Skeletal muscle satellite cell (primary cell): ENCODE measurements at regions not wholly inside any gene's neighbourhood (a gene's known extent, or its start where the extent isn't known, plus 50 kb on each side); places are given as distances from the start of the nearest gene placed in this dataset.

Source experiments
- H3K27me3 ChIP-seq: 2 replicates; pipeline ENCODE4 v1.7.0; 2013; ENCODE audit warnings: low read length; ENCODE audit not compliant: control insufficient read depth, insufficient read depth
- H3K36me3 ChIP-seq: 2 replicates; pipeline ENCODE4 v1.7.0; 2013; ENCODE audit warnings: mild to moderate bottlenecking, control low read depth, low read length; ENCODE audit not compliant: insufficient read depth
- H3K4me1 ChIP-seq: 2 replicates; pipeline ENCODE4 v1.7.0; 2013; ENCODE audit warnings: low read length; ENCODE audit not compliant: control insufficient read depth, insufficient read depth
- H3K4me2 ChIP-seq: 2 replicates; pipeline ENCODE4 v1.7.0; 2013; ENCODE audit warnings: mild to moderate bottlenecking, low read length
- H3K4me3 ChIP-seq: 2 replicates; pipeline ENCODE4 v1.7.0; 2013; ENCODE audit warnings: low read length
- H3K9ac ChIP-seq: 2 replicates; pipeline ENCODE4 v1.7.0; 2013; ENCODE audit warnings: mild to moderate bottlenecking, low read depth, low read length, moderate library complexity
- H3K9me3 ChIP-seq: replicated peaks from 2 replicates; pipeline ENCODE4 v1.7.0; 2013; ENCODE audit warnings: mild to moderate bottlenecking, control low read depth, low read length

- H3K4me3 ChIP-seq, result peak overlapping the region; percentile 24
- H3K9me3 ChIP-seq, result no peaks in the 10 kb centered on the region
- peaks cover 35% of the 10 kb centered on the region for H3K27me3 ChIP-seq
Observed at GRCh38 chr4:152045807-152046571, 285.2 kb upstream of the GATB start.

GRCh38 chr4:152045449-152045806 lies 284.6 kb upstream of the GATB start:
- Histone ChIP-seq H3K27me3 (peaks cover 35% of the 10 kb centered on the region), H3K4me2 (peak overlapping the region; percentile 44), H3K4me1 (peaks cover 7% of the 10 kb centered on the region), H3K9me3 (no peaks in the 10 kb centered on the region), H3K4me3 (peak overlapping the region; percentile 24), H3K36me3 (no peaks in the 10 kb centered on the region), H3K9ac (no peak overlapping the region)

More at GRCh38 chr4:152045807-152046571, 285.2 kb upstream of the GATB start:
- H3K4me1 ChIP-seq, result peaks cover 7% of the 10 kb centered on the region
- no peak overlapping the region for H3K9ac ChIP-seq
- H3K4me2 ChIP-seq, result peak overlapping the region; percentile 44
- no peaks in the 10 kb centered on the region for H3K36me3 ChIP-seq

DNA sequence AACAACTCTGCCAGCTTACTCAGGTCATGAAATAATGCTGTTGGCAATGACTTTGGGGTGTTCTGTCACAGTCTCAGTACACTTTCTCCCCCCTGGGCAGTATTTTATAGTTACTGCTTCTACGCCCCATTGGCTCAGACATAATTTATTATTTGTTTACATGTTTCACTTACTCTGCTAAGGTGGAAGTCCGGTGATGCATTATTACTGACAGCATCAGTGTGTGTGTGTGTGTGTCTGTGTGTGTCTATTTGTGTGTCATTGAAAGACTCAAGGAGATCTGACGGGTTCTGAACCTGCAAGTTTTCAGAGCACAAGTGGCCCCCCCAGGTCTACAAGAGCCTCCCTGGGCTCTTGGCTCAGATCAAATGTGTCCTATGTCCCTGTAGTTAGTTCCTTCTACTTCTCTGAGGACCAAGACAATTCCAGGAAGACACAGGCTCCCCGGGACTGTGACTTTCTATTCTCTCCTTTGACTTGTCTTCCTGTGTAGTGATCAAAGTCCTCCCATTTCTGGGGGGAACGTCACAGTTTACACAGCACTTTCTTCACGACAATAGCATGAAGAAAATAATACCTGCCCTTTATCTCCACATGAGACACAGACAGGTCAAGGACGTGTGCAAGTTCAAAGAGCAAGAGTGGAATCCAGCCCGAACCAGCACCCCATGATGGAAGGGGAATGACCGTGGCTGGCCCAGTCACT lies 283.7 kb upstream of the GATB start:
- Histone ChIP-seq H3K27me3 (peaks cover 35% of the 10 kb centered on the region), H3K4me3 (no peak overlapping the region), H3K36me3 (no peaks in the 10 kb centered on the region), H3K4me2 (no peak overlapping the region), H3K9me3 (no peaks in the 10 kb centered on the region), H3K4me1 (peaks cover 7% of the 10 kb centered on the region), H3K9ac (no peak overlapping the region)

DNA sequence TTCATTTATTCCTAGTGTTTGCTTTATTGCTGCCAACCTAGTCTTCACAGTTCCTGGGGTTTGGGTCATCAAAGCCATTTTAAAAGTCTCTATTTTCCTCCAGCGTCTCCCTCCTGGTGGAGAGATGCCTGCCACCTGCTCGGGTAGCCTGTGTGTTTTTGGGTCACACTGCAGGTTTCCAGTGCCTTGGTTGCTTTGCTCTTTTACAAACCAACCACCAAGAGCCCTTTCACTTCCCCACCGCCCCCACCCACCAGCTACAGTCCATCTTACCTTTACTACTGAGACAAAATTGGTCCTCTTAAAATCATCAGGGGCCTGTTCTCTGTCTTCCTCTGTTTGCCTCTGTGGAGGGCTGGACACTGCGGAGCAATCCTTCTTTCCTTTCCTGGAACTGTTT lies 280.5 kb upstream of the GATB start:
- H3K4me3 ChIP-seq, result no peak overlapping the region
- peaks cover 7% of the 10 kb centered on the region for H3K4me1 ChIP-seq
- peaks cover 15% of the 10 kb centered on the region for H3K27me3 ChIP-seq
- no peak overlapping the region for H3K9ac ChIP-seq
- no peaks in the 10 kb centered on the region for H3K9me3 ChIP-seq
- H3K4me2 ChIP-seq, result no peak overlapping the region
- no peaks in the 10 kb centered on the region for H3K36me3 ChIP-seq

GRCh38 chr4:152039691-152040090 lies 278.9 kb upstream of the GATB start:
- H3K36me3 ChIP-seq, result no peaks in the 10 kb centered on the region
- H3K4me3 ChIP-seq, result no peak overlapping the region
- no peaks in the 10 kb centered on the region for H3K9me3 ChIP-seq
- H3K27me3 ChIP-seq, result peaks cover 1% of the 10 kb centered on the region
- no peaks in the 10 kb centered on the region for H3K4me1 ChIP-seq
- H3K9ac ChIP-seq, result no peak overlapping the region
- no peak overlapping the region for H3K4me2 ChIP-seq

- Histone ChIP-seq H3K4me1 (no peaks in the 10 kb centered on the region), H3K36me3 (no peaks in the 10 kb centered on the region), H3K27me3 (no peaks in the 10 kb centered on the region), H3K9ac (no peak overlapping the region), H3K4me3 (no peak overlapping the region), H3K4me2 (no peak overlapping the region), H3K9me3 (no peaks in the 10 kb centered on the region)
Observed at GRCh38 chr4:152039023-152039481, 278.2 kb upstream of the GATB start.

GRCh38 chr4:152038238-152038637 lies 277.4 kb upstream of the GATB start:
- Histone ChIP-seq H3K36me3 (no peaks in the 10 kb centered on the region), H3K4me2 (no peak overlapping the region), H3K27me3 (no peaks in the 10 kb centered on the region), H3K9me3 (no peaks in the 10 kb centered on the region), H3K9ac (no peak overlapping the region), H3K4me3 (no peak overlapping the region), H3K4me1 (no peaks in the 10 kb centered on the region)

DNA sequence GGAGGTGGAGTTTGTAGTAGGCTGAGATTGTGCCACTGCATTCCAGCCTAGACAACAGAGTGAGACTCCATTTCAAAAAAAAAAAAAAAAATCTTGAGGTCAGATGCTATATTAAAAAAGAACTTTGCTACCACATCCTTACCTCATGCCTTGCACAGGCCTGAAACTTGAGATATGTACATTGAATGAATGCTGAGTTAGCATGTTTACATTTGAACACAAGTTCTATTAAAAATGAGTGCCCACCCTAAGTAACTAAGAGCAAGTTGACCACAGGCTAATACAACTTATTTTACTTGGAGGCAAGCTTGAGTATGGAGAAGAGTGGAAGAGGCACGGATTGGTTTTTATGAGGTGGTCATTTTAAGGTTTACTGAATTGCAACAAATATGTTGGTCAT lies 276.6 kb upstream of the GATB start:
- Histone ChIP-seq H3K27me3 (no peaks in the 10 kb centered on the region), H3K9ac (no peak overlapping the region), H3K4me1 (no peaks in the 10 kb centered on the region), H3K36me3 (no peaks in the 10 kb centered on the region), H3K4me2 (no peak overlapping the region), H3K4me3 (no peak overlapping the region), H3K9me3 (no peaks in the 10 kb centered on the region)

DNA sequence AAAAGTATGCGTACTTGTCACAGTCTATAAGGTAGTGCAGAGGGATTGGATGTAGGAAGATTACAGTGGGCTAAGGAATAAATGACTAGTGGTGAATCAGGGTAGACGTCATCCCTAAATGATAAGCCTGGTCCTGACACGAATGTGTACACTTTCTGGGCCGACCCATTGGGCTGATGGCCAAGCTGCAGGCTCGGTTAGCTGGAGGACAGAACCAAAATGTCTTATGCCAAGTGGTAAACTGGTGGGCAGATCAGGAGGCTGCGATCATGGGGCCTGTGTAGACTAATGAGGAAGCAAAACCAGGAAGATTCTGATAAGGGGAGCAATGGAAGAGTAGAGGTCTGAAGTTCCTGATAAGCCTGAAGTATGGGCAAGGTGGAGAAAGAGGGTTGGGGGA lies 272.8 kb upstream of the GATB start:
- no peak overlapping the region for H3K4me2 ChIP-seq
- no peak overlapping the region for H3K4me3 ChIP-seq
- no peaks in the 10 kb centered on the region for H3K9me3 ChIP-seq
- no peaks in the 10 kb centered on the region for H3K27me3 ChIP-seq
- H3K4me1 ChIP-seq, result no peaks in the 10 kb centered on the region
- H3K9ac ChIP-seq, result no peak overlapping the region
- H3K36me3 ChIP-seq, result no peaks in the 10 kb centered on the region

DNA sequence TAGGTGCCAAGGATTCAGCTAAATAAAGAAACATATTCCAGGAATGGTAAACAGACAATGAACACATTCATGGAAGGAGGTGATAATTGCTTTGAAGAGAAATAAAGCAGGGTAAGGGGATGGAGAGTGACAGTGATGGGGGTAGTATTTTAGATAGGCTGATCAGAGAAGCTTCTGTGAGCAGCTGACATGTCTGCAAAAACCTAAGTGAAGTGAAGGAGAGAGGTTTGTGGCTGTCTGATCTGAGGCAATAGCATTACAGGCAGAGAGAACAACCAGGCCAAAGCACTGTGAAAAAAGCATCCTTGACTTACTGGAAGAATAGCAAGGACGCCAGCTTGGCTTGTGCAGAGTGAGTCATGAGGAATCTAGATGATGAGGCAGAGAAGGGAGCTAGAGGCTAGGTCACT lies 271.9 kb upstream of the GATB start:
- no peaks in the 10 kb centered on the region for H3K27me3 ChIP-seq
- no peak overlapping the region for H3K4me3 ChIP-seq
- no peaks in the 10 kb centered on the region for H3K9me3 ChIP-seq
- H3K9ac ChIP-seq, result no peak overlapping the region
- H3K36me3 ChIP-seq, result no peaks in the 10 kb centered on the region
- no peaks in the 10 kb centered on the region for H3K4me1 ChIP-seq
- no peak overlapping the region for H3K4me2 ChIP-seq

GRCh38 chr4:152029631-152030030 lies 268.8 kb upstream of the GATB start:
- no peaks in the 10 kb centered on the region for H3K4me1 ChIP-seq
- H3K9ac ChIP-seq, result no peak overlapping the region
- H3K4me3 ChIP-seq, result no peak overlapping the region
- no peaks in the 10 kb centered on the region for H3K9me3 ChIP-seq
- peaks cover 3% of the 10 kb centered on the region for H3K27me3 ChIP-seq
- H3K36me3 ChIP-seq, result no peaks in the 10 kb centered on the region
- H3K4me2 ChIP-seq, result no peak overlapping the region

DNA sequence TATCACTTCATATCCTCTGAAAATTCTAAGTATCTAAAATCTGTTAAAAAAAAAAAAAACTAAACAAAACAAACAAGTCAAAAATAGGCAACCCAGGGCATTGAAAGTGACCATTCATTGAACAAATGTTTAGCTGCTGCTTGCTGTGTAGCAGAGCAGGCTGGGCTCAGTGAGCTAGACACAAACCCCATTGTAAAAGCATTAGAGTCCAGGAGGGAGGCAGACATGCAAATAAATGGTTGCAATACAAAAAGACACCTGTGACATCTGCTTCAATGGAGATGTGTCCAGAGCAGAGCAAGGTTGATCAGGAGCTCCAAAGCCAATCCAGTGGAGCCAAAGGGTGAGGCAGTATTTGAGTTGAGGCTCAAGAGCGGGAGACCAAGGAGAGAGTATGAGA lies 267.3 kb upstream of the GATB start:
- Histone ChIP-seq H3K36me3 (no peaks in the 10 kb centered on the region), H3K9me3 (no peaks in the 10 kb centered on the region), H3K9ac (no peak overlapping the region), H3K4me2 (no peak overlapping the region), H3K4me1 (no peaks in the 10 kb centered on the region), H3K4me3 (no peak overlapping the region), H3K27me3 (peaks cover 6% of the 10 kb centered on the region)
